GM19025 (cell line): ENCODE measurements at regions not wholly inside any gene's neighbourhood (a gene's known extent, or its start where the extent isn't known, plus 50 kb on each side); places are given as distances from the start of the nearest gene placed in this dataset.

ENCODE experiments used
- ATAC-seq: cut with Tn5 transposase; IDR thresholded peaks from one replicate; pipeline ENCODE4 v1.9.1; 2021; ENCODE audit warnings: mild to moderate bottlenecking, low read depth, moderate library complexity; ENCODE audit not compliant: unreplicated experiment

GRCh38 chr5:28077291-28078240 is 1039.2 kb upstream of the CDH9 start:
- ATAC-seq, result no peak

DNA sequence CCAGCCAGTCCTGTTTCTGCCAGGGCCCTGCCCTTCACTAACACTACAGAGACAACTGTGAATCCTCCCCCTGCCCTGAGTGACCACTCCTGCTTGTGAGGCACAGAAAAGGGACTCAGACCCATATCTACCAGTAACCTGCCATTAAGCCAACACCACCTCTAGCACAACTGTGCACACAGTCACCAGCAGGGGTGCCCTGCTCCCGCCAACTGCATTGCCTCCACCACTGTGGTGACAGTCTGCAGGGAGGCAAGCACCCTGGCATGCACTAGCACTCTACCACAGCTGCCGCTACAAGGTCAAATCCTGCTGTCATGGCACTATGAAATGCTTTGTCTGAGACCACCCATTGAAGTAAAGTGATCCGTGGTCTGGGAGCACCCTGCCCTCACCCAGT is 1028.5 kb upstream of the CDH9 start:
- no peak for ATAC-seq

DNA sequence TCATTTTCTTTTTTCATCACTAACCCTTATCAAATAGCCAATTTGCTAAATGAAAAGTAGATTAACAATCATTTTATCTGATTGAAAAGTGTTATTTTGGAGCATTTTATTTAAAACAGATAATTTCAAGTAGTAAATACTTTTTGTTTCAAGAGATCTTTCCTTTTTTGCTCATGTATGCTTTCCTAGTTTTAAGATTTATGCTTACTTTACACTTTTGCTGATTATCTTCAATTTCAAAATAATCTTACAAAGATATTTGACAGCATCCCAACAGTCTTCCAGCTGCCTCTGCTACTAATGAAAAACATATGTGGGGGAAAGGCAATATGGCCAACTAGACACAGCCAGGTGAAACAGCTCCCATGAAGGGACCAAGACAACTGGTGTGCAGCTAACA is 1027.3 kb upstream of the CDH9 start:
- no peak for ATAC-seq

DNA sequence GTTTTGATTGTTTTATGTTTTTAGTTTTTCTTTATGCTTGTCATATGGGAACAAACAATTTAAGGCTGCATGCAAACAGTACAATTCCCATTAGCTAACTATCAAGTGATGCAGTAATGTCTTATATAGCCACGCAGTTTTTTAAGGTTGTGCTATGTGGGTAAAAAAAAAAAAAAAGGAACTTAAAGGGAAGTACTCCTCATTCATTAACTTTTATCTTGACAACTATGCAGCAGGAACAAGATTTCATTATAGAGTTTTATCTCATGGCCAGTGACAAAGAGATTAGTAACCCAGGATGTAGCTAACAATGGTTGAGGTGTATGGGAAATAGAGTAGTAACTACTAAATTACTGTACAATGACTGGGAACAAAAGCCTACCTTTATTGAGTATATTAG is 1008.2 kb upstream of the CDH9 start:
- ATAC-seq, result no peak

GRCh38 chr5:28027851-28028250 is 989.5 kb upstream of the CDH9 start:
- ATAC-seq, result no peak

GRCh38 chr5:28017178-28017577 is 978.8 kb upstream of the CDH9 start:
- no peak for ATAC-seq

- no peak for ATAC-seq
Observed at GRCh38 chr5:28014779-28015178, 976.4 kb upstream of the CDH9 start.

GRCh38 chr5:28012538-28012937 is 974.2 kb upstream of the CDH9 start:
- no peak for ATAC-seq

DNA sequence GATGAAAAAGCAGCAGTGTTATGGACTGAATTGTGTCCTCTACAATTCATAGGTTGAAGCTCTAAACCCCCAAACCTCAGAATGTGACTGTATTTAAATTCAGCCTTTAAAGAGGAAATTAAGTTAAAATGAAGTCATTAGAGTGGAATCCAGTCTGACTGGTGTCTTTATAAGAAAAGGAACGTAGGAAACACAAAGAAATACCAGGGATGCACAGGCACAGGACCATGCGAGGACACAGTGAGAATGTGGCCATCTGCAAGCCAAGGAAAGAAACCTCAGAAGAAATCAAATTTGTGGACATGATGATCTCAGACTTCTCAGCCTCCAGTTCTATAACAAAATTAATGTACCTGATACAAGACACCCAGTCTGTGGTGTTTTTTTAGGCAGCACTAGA is 971.2 kb upstream of the CDH9 start:
- no peak for ATAC-seq

- ATAC-seq, result no peak
Observed at GRCh38 chr5:27996665-27997064, 958.3 kb upstream of the CDH9 start.

- ATAC-seq, result no peak
Observed at GRCh38 chr5:27995867-27996266, 957.5 kb upstream of the CDH9 start.

- no peak for ATAC-seq
Observed at GRCh38 chr5:27978322-27978721, 939.9 kb upstream of the CDH9 start.

GRCh38 chr5:27969157-27969556 is 930.8 kb upstream of the CDH9 start:
- ATAC-seq, result no peak

DNA sequence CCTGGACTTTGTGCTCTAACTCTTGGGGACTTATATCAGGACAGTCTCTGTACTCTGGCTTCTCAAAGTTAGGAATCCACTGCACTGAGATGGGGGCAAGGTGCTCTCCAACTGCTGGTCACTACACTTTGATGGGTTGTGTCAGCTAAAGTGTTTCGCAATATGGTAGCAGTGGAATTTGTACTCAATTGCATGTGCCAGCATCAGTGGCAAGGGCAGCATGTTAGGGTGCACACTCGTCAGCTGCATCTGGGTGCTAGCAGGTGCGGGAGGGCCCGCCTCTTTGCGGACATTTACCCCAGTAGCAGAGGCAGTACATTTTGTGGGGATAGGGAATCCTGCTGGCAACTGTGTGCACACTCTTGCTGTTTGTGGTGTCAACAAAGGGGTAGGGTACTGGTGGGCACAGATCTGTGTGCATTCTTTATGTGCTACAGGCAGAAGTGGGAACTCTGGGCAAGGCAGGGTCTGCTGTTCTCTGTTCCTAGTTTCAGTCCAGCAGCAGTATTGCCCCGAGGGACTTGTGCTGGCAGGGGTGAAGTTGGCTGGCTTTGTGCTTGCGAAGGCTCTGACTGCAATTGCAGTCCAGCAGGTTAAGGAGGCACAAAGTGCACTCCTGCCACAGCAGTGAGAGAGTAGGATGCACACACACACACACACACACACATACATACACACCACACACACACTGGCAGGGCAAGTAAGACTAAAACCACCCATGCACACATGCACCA is 924.8 kb upstream of the CDH9 start:
- ATAC-seq, result no peak

- ATAC-seq, result no peak
Observed at GRCh38 chr5:27962198-27962597, 923.8 kb upstream of the CDH9 start.

DNA sequence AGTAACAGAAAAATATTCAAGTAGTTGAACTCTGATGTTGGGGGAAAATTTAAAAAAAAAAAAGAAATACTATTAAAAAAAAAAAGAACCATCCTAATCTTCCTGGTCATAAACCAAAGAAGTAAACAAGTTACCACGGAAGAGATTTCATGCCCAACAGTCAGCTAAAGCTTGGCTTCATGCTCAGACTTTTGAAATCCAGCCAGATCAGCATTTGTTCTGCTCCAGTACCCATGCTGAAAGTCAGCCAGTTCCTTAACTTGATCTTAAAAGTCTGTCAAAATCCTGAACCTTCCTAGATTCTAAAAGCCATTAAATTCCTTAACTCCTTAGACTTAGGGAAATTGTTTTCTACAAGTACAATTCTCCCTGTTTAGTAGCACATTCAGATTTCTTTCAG is 908.7 kb upstream of the CDH9 start:
- no peak for ATAC-seq

DNA sequence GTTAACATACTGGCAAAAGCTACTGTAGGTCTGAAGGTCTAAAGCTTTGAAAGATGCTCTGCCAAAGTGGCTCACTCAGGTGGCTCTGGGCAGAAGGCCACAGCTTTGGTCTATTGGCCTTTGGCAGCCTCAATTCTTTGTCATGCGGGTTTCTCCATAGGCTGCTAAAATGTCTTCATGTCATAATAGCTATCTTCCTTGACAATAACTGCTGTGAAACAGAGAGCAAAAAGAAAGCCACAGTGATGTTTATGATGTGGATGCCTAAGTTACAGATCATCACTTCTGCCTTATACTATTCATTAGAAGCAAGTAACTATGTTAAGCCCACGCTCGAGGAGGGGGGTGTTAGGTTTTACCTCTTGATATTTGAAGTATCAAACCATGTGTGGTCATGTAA is 906.1 kb upstream of the CDH9 start:
- no peak for ATAC-seq

DNA sequence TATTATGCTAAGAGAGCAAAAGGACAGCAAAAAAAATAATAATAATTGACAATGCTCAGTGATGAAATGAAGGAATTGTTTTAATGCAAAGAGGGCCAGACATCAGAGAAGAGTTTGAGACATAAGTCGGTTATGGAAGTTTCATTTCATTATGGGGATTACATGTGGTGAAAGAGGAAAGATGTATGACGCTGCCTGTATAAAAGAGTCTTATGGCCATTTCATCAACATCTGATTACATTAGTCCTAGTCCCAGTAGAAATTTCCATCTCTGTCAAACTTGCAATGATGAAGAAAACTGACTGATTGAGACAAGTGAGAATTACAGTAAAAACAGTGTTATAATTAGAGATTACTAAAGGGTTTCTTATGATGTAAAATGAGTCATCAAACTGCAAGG is 900.6 kb upstream of the CDH9 start:
- no peak for ATAC-seq

DNA sequence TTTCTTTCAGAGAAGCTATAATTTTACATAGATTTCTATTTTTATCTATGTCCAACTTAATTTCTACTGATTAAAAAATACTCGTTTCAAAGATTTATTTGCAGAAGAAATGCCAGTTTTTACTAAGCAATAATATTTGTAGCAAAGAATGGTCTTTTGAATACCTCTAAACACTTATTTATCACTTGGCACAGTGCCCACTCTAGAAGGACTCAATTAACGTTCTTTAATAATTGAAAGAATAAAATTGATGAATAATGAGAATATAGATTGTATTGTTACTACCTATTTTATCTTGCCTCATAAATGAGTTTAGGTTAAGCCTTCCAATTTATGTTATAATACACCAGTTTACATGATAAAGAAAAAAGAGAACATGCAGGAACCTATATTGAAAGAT is 889.7 kb upstream of the CDH9 start:
- no peak for ATAC-seq

DNA sequence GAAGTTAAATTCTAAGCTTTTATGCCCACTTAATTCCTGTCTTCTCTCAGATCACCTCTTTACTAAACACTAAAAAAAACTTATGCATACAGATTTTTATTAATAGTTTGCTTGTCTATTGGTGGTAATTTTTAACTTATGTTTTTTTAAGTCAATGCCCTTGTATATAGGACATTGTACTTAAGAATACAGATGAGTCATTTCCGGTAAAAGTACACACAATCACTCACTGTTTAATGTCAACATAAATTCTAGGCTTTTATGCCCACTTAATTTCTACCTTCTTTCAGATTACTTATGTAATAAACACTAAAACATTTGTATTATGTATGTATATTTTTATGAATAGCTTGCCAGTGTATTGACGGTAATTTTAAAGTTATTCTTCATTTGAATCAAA is 872.8 kb upstream of the CDH9 start:
- no peak for ATAC-seq

DNA sequence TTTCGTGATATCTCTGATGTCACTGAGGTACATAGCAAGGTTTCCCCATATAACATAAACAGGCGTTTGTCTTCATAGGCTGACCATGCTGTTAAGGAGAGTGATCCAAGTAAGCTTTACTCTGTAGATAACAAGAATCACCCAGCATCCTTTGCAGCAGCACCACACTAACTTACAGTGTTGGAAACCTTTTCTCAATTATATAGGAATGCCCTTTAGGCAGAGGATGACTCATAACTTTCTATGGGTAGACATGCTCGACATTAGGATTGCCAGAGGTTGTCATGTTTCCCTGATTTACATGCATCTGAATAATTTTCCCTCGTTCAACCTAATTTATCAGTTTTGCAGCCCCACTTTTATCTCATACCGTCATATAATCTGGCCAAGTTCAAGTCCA is 870.0 kb upstream of the CDH9 start:
- no peak for ATAC-seq
